Smooth muscle cell (in vitro differentiated cells): ENCODE measurements at regions not wholly inside any gene's neighbourhood (a gene's known extent, or its start where the extent isn't known, plus 50 kb on each side); places are given as distances from the start of the nearest gene placed in this dataset.

Source experiments
- DNase-seq: peaks from one replicate; lab custom pipeline; 2025; ENCODE audit not compliant: unreplicated experiment; lab: John Stamatoyannopoulos, UW
- H2AFZ ChIP-seq: fragments of 200-600 bp; sonication (generic); 2 replicates; pipeline ENCODE4 v1.6.0; 2016; ENCODE audit warnings: antibody characterized with exemption, low read depth, mild to moderate bottlenecking
- H3F3A ChIP-seq: fragments of 200-600 bp; sonication (generic); 2 replicates; pipeline ENCODE4 v1.6.0; 2017; ENCODE audit warnings: antibody characterized with exemption, low read depth
- H3K27ac ChIP-seq: fragments of 200-600 bp; sonication (generic); 2 replicates; pipeline ENCODE4 v1.5.1; 2016; ENCODE audit warnings: low read depth, mild to moderate bottlenecking
- H3K27me3 ChIP-seq: fragments of 200-600 bp; sonication (generic); 2 replicates; pipeline ENCODE4 v1.6.1; 2016; ENCODE audit warnings: low read depth, mild to moderate bottlenecking
- H3K36me3 ChIP-seq: fragments of 200-600 bp; sonication (generic); 2 replicates; pipeline ENCODE4 v1.5.1; 2016; ENCODE audit warnings: low read depth
- H3K4me1 ChIP-seq: fragments of 200-600 bp; sonication (generic); 2 replicates; pipeline ENCODE4 v1.5.1; 2016; ENCODE audit warnings: low read depth
- H3K4me2 ChIP-seq: fragments of 200-600 bp; sonication (generic); 2 replicates; pipeline ENCODE4 v1.6.0; 2016; ENCODE audit warnings: mild to moderate bottlenecking
- H3K4me3 ChIP-seq: fragments of 200-600 bp; sonication (generic); 2 replicates; pipeline ENCODE4 v1.5.1; 2016; ENCODE audit warnings: mild to moderate bottlenecking
- H3K79me2 ChIP-seq: fragments of 200-600 bp; sonication (generic); 2 replicates; pipeline ENCODE4 v1.6.0; 2016; ENCODE audit warnings: low read depth, mild to moderate bottlenecking
- H3K9ac ChIP-seq: fragments of 200-600 bp; sonication (generic); 2 replicates; pipeline ENCODE4 v1.6.0; 2016; ENCODE audit warnings: low read depth
- H3K9me3 ChIP-seq: fragments of 200-600 bp; sonication (generic); replicated peaks from 2 replicates; pipeline ENCODE4 v1.5.1; 2016; ENCODE audit warnings: low read depth
- H4K20me1 ChIP-seq: fragments of 200-600 bp; sonication (generic); 2 replicates; pipeline ENCODE4 v1.6.0; 2016; ENCODE audit warnings: low read depth
- CTCF ChIP-seq: fragments of 200-600 bp; sonication (generic); IDR thresholded peaks from 2 replicates; pipeline ENCODE4 v1.5.1; 2017; ENCODE audit warnings: borderline replicate concordance, mild to moderate bottlenecking, antibody characterized with exemption; ENCODE audit not compliant: insufficient read depth, poor library complexity, severe bottlenecking
- WGBS: methylation state at CpG from one replicate; pipeline ENCODE4 v1.1.7; 2016; ENCODE audit warnings: low lambda C conversion rate; 5-methylcytosine and 5-hydroxymethylcytosine counted together

GRCh38 chr12:17802657-17803641, 287.0 kb downstream of the RERGL start:
- H3K4me2 ChIP-seq, result no peak overlapping the region
- H3K9ac ChIP-seq, result no peak overlapping the region
- no peaks in the 10 kb centered on the region for H3K79me2 ChIP-seq
- no peak for DNase-seq
- H2AFZ ChIP-seq, result no peak overlapping the region
- no peak overlapping the region for H3K27ac ChIP-seq
- no peaks in the 10 kb centered on the region for H4K20me1 ChIP-seq
- no peaks in the 10 kb centered on the region for H3F3A ChIP-seq
- no peaks in the 10 kb centered on the region for H3K9me3 ChIP-seq
- TF ChIP-seq CTCF, result no peak
- no peaks in the 10 kb centered on the region for H3K36me3 ChIP-seq
- H3K4me1 ChIP-seq, result no peaks in the 10 kb centered on the region
- no peak overlapping the region for H3K4me3 ChIP-seq
- 72% methylated on average over 15 of the region's 15 CpGs for WGBS
- H3K27me3 ChIP-seq, result no peaks in the 10 kb centered on the region

GRCh38 chr12:17793854-17794253, 296.1 kb downstream of the RERGL start:
- WGBS, result 72% methylated on average over 2 of the region's 2 CpGs
- no peak for DNase-seq
- no peak overlapping the region for H2AFZ ChIP-seq

GRCh38 chr12:17778242-17778641, 311.8 kb downstream of the RERGL start:
- no peak overlapping the region for H3K4me3 ChIP-seq
- H3K27ac ChIP-seq, result no peak overlapping the region
- H3K27me3 ChIP-seq, result no peaks in the 10 kb centered on the region
- no peaks in the 10 kb centered on the region for H3K4me1 ChIP-seq
- no peak overlapping the region for H3K9ac ChIP-seq
- no peaks in the 10 kb centered on the region for H3K79me2 ChIP-seq
- no peak for DNase-seq
- H3K36me3 ChIP-seq, result no peaks in the 10 kb centered on the region
- H2AFZ ChIP-seq, result no peak overlapping the region
- no peaks in the 10 kb centered on the region for H3K9me3 ChIP-seq
- no peaks in the 10 kb centered on the region for H3F3A ChIP-seq
- no peaks in the 10 kb centered on the region for H4K20me1 ChIP-seq
- TF ChIP-seq CTCF, result no peak
- no peak overlapping the region for H3K4me2 ChIP-seq

More at GRCh38 chr12:17793854-17794253, 296.1 kb downstream of the RERGL start:
- Histone ChIP-seq H3K9ac (no peak overlapping the region), H3K79me2 (no peaks in the 10 kb centered on the region), H3K4me3 (no peak overlapping the region), H3K4me1 (no peaks in the 10 kb centered on the region), H3K4me2 (no peak overlapping the region), H3K27me3 (no peaks in the 10 kb centered on the region), H4K20me1 (no peaks in the 10 kb centered on the region), H3K9me3 (no peaks in the 10 kb centered on the region), H3F3A (no peaks in the 10 kb centered on the region), H3K36me3 (no peaks in the 10 kb centered on the region), H3K27ac (no peak overlapping the region)
- no peak for TF ChIP-seq CTCF

- H3K9me3 ChIP-seq, result no peaks in the 10 kb centered on the region
- H4K20me1 ChIP-seq, result no peaks in the 10 kb centered on the region
- H3K4me2 ChIP-seq, result no peak overlapping the region
- no peak for TF ChIP-seq CTCF
- no peaks in the 10 kb centered on the region for H3K79me2 ChIP-seq
- no peak overlapping the region for H2AFZ ChIP-seq
- DNase-seq, result no peak
- peaks cover 39% of the 10 kb centered on the region for H3K27me3 ChIP-seq
- no peaks in the 10 kb centered on the region for H3F3A ChIP-seq
- no peak overlapping the region for H3K4me3 ChIP-seq
- 85% methylated on average over 4 of the region's 4 CpGs for WGBS
- H3K27ac ChIP-seq, result no peak overlapping the region
- H3K36me3 ChIP-seq, result no peaks in the 10 kb centered on the region
- H3K9ac ChIP-seq, result no peak overlapping the region
- H3K4me1 ChIP-seq, result peaks cover 3% of the 10 kb centered on the region
Measured at GRCh38 chr12:17763366-17763765, 326.6 kb downstream of the RERGL start.
